Peyer's patch (tissue), 4 donors: ENCODE measurements at regions not wholly inside any gene's neighbourhood (a gene's known extent, or its start where the extent isn't known, plus 50 kb on each side); places are given as distances from the start of the nearest gene placed in this dataset.

Experiments
- DNase-seq, 3 donors: peaks; one replicate each; pipeline ENCODE4 v3.0.0-alpha.2; 2017 to 2019
- H3K27ac ChIP-seq, 4 donors: fragments of 200-600 bp; sonication (generic); one replicate each; pipeline ENCODE4 v1.5.1; 2016 to 2019
- H3K27me3 ChIP-seq, 2 donors: fragments of 200-600 bp; sonication (generic); one replicate each; pipeline ENCODE4 v1.5.1; 2019
- H3K36me3 ChIP-seq, 3 donors: fragments of 200-600 bp; sonication (generic); one replicate each; pipeline ENCODE4 v1.5.1; 2016 to 2019
- H3K4me1 ChIP-seq, 4 donors: fragments of 200-600 bp; sonication (generic); one replicate each; pipeline ENCODE4 v1.5.1; 2016 to 2019
- H3K4me3 ChIP-seq, 4 donors: fragments of 200-600 bp; sonication (generic); 1 replicate in 3 of 4; 2 replicates in 1 of 4; pipeline ENCODE4 v1.5.1; 2016 to 2019; ENCODE audit warnings: mild to moderate bottlenecking in 1 of 4
- H3K9me3 ChIP-seq, 4 donors: fragments of 200-600 bp; sonication (generic); one replicate each; pipeline ENCODE4 v1.5.1; 2016 to 2019; ENCODE audit warnings: mild to moderate bottlenecking in 1 of 4
- POLR2A ChIP-seq, 2 donors: fragments of 450-650 bp; IDR thresholded peaks; one replicate each; pipeline ENCODE4 v1.5.1; 2017; ENCODE audit warnings: antibody characterized with exemption in 2 of 2, mild to moderate bottlenecking in 2 of 2, moderate library complexity in 2 of 2
- TF ChIP-seq, protein P1 (sequence below), 6 experiments: fragments of 450-650 bp in 4 of 6; fragments of 200-600 bp in 2 of 6; sonication (generic) in 1 of 6; IDR thresholded peaks; one replicate each; pipeline ENCODE4 v1.5.1; 2017 to 2019; ENCODE audit warnings: antibody characterized with exemption in 6 of 6, mild to moderate bottlenecking in 3 of 6, moderate library complexity in 1 of 6

DNA sequence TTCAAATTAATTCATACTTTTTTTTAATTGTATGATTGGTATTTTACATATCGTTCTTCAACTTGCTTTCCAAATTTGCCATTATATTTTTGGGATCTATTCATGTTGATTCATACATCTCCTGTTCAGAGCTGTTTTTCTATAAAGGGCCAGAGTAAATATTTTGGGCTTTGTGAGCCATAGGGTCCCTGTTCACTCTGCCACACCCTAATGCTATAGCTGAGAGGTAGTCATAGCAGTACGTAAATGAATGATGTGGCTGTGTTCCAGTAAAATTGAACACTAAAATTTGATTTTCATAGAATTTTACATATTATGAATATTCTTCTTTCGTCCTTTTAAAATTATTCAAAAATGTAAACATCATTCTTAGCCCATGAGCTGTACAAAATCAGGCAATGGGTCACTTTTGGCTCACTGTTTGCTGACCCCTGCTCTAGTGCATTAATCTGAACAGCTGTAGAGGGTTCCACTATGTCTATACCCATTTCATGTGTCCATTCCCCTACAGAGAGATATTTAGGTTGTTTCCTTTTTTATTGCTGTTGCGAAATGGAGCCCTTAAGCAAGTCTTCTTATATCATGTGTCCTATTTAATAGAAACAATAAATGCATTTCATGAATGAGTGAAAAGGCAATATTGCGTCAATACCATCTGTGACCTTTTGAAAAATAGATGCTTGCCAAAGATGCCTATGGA lies 136.4 kb upstream of the SALL4 start:
- Histone ChIP-seq H3K27me3 (no peaks in the 10 kb centered on the region), H3K4me3 (no peak overlapping the region), H3K9me3 (no peaks in the 10 kb centered on the region), H3K27ac (no peak overlapping the region), H3K36me3 (no peaks in the 10 kb centered on the region), H3K4me1 (no peaks in the 10 kb centered on the region)
- TF ChIP-seq, protein P1, sequence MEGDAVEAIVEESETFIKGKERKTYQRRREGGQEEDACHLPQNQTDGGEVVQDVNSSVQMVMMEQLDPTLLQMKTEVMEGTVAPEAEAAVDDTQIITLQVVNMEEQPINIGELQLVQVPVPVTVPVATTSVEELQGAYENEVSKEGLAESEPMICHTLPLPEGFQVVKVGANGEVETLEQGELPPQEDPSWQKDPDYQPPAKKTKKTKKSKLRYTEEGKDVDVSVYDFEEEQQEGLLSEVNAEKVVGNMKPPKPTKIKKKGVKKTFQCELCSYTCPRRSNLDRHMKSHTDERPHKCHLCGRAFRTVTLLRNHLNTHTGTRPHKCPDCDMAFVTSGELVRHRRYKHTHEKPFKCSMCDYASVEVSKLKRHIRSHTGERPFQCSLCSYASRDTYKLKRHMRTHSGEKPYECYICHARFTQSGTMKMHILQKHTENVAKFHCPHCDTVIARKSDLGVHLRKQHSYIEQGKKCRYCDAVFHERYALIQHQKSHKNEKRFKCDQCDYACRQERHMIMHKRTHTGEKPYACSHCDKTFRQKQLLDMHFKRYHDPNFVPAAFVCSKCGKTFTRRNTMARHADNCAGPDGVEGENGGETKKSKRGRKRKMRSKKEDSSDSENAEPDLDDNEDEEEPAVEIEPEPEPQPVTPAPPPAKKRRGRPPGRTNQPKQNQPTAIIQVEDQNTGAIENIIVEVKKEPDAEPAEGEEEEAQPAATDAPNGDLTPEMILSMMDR (IDR thresholded peaks at IDR 0.05), result no peak
- no peak for TF ChIP-seq POLR2A (IDR thresholded peaks at IDR 0.05)
- no peak for DNase-seq

DNA sequence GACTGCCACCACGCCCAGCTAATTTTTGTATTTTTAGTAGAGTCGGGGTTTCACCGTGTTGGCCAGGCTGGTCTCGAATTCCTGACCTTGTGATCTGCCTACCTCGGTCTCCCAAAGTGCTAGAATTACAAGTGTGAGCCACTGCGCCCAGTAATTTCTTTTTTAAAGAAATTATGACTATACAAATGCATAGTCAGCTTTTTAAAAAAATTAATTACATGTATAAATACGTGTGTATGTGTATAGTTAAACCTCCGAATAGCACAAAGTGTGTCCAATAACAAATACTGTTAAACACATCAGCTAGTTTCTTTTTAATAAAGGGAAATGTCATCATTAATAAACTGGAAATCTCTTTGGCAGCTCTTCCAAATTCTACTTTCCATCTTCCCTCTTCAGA lies 135.5 kb upstream of the SALL4 start:
- Histone ChIP-seq H3K4me1 (no peaks in the 10 kb centered on the region), H3K9me3 (no peaks in the 10 kb centered on the region), H3K4me3 (no peak overlapping the region), H3K27ac (no peak overlapping the region), H3K36me3 (no peaks in the 10 kb centered on the region), H3K27me3 (no peaks in the 10 kb centered on the region)
- no peak for TF ChIP-seq POLR2A (IDR thresholded peaks at IDR 0.05)
- TF ChIP-seq, protein P1 (IDR thresholded peaks at IDR 0.05), result no peak
- DNase-seq, result no peak

- DNase-seq, result no peak
- H3K9me3 ChIP-seq, result no peaks in the 10 kb centered on the region
- H3K27me3 ChIP-seq, result no peaks in the 10 kb centered on the region
- no peaks in the 10 kb centered on the region for H3K36me3 ChIP-seq
- H3K4me3 ChIP-seq, result no peak overlapping the region
- H3K4me1 ChIP-seq, result no peaks in the 10 kb centered on the region
- no peak for TF ChIP-seq POLR2A (IDR thresholded peaks at IDR 0.05)
- TF ChIP-seq, protein P1 (IDR thresholded peaks at IDR 0.05), result no peak
- no peak overlapping the region for H3K27ac ChIP-seq
Measured at GRCh38 chr20:51936377-51936776, 134.1 kb upstream of the SALL4 start.

- Histone ChIP-seq H3K27ac (no peak overlapping the region), H3K4me1 (no peaks in the 10 kb centered on the region), H3K4me3 (no peak overlapping the region), H3K9me3 (no peaks in the 10 kb centered on the region), H3K27me3 (no peaks in the 10 kb centered on the region), H3K36me3 (no peaks in the 10 kb centered on the region)
- no peak for TF ChIP-seq POLR2A (IDR thresholded peaks at IDR 0.05)
- TF ChIP-seq, protein P1 (IDR thresholded peaks at IDR 0.05), result no peak
- DNase-seq, result no peak
Measured at GRCh38 chr20:51935003-51935358, 132.7 kb upstream of the SALL4 start.

DNA sequence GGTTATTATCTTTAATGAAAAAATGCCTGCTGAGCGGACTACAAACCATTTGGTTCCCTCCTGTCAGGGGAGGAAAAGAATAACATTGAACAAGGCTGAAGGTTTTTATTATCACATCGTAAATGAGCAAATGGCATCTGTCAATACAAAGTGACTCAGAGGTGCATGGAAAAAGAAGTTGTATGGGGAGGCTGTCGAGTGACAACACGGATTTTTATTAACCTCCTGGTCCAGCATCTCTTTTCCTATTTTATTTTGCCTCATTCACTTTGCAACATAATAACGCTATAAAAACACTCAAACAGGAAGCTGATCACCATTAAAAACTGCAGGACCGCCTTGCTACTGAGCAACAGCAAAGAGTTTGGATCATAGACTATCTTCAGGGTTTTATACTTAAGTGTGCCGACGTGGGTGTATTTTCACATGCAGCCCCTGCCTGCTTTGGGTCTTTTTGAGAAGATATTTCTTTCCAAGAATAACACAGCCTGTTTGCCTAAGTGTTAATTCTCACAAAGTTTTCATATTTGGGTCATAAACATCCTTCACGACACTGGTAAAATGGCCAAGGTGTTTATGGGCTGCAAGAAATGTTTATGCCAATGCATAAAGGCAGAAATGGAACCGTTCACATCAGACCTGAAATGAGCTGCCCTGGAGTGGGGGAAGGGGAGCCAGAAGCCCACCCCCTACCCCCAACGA lies 132.1 kb upstream of the SALL4 start:
- Histone ChIP-seq H3K9me3 (no peaks in the 10 kb centered on the region), H3K27me3 (no peaks in the 10 kb centered on the region), H3K36me3 (no peaks in the 10 kb centered on the region), H3K4me1 (no peaks in the 10 kb centered on the region), H3K4me3 (no peak overlapping the region), H3K27ac (no peak overlapping the region)
- TF ChIP-seq, protein P1 (IDR thresholded peaks at IDR 0.05), result no peak
- TF ChIP-seq POLR2A (IDR thresholded peaks at IDR 0.05), result no peak
- no peak for DNase-seq
